GM23338 (cell line): ENCODE measurements at regions not wholly inside any gene's neighbourhood (a gene's known extent, or its start where the extent isn't known, plus 50 kb on each side); places are given as distances from the start of the nearest gene placed in this dataset.

Experiments used
- ATAC-seq: fragments of 200-7000 bp; cut with Tn5 transposase; 3 replicates; pipeline ENCODE4 v1.9.1; 2020
- DNase-seq: peaks from one replicate; pipeline ENCODE4 v3.0.0-alpha.2; 2015; ENCODE audit warnings: low spot score
- H2AFZ ChIP-seq: fragments of 200-600 bp; sonication (generic); 2 replicates; pipeline ENCODE4 v1.8.0; 2016; ENCODE audit warnings: antibody characterized with exemption, mild to moderate bottlenecking, moderate library complexity
- H3F3A ChIP-seq: fragments of 200-600 bp; sonication (generic); replicated peaks from 2 replicates; pipeline ENCODE4 v1.8.0; 2017; ENCODE audit warnings: antibody characterized with exemption, mixed run types, low read depth
- H3K27ac ChIP-seq: fragments of 200-600 bp; sonication (generic); 2 replicates; pipeline ENCODE4 v1.6.1; 2016; ENCODE audit warnings: low read depth
- H3K27me3 ChIP-seq: fragments of 200-600 bp; sonication (generic); 2 replicates; pipeline ENCODE4 v1.8.0; 2016; ENCODE audit warnings: mild to moderate bottlenecking, mixed run types, moderate library complexity; ENCODE audit not compliant: insufficient read depth
- H3K36me3 ChIP-seq: fragments of 200-600 bp; sonication (generic); 2 replicates; pipeline ENCODE4 v1.8.0; 2016; ENCODE audit warnings: mild to moderate bottlenecking; ENCODE audit not compliant: insufficient read depth
- H3K4me1 ChIP-seq: fragments of 200-600 bp; sonication (generic); 2 replicates; pipeline ENCODE4 v1.8.0; 2016; ENCODE audit warnings: mild to moderate bottlenecking, moderate library complexity; ENCODE audit not compliant: insufficient read depth
- H3K4me2 ChIP-seq: fragments of 200-600 bp; sonication (generic); 2 replicates; pipeline ENCODE4 v1.7.1; 2017; ENCODE audit warnings: mixed run types
- H3K4me3 ChIP-seq: fragments of 200-600 bp; sonication (generic); 2 replicates; pipeline ENCODE4 v1.6.1; 2016; ENCODE audit warnings: mixed run types
- H3K79me2 ChIP-seq: fragments of 200-600 bp; sonication (generic); replicated peaks from 2 replicates; pipeline ENCODE4 v1.8.0; 2017; ENCODE audit warnings: mild to moderate bottlenecking; ENCODE audit not compliant: insufficient read depth
- H3K9me2 ChIP-seq: fragments of 200-600 bp; sonication (generic); 2 replicates; pipeline ENCODE4 v1.8.0; 2017; ENCODE audit not compliant: insufficient read depth
- H4K20me1 ChIP-seq: fragments of 200-600 bp; sonication (generic); replicated peaks from 2 replicates; pipeline ENCODE4 v1.8.0; 2017; ENCODE audit warnings: mild to moderate bottlenecking; ENCODE audit not compliant: insufficient read depth
- H3K27ac Mint-ChIP-seq: 2 replicates; pipeline ENCODE4 v1.8.0; 2020; ENCODE audit warnings: inconsistent platforms, mild to moderate bottlenecking, moderate library complexity, mixed read lengths
- H3K27me3 Mint-ChIP-seq: 3 replicates; pipeline ENCODE4 v1.8.0; 2022; ENCODE audit warnings: low read depth, mild to moderate bottlenecking, moderate library complexity, mixed read lengths, inconsistent platforms; ENCODE audit not compliant: insufficient read depth, poor library complexity
- H3K36me3 Mint-ChIP-seq: 3 replicates; pipeline ENCODE4 v1.8.0; 2021; ENCODE audit warnings: low read depth, mild to moderate bottlenecking, inconsistent platforms, moderate library complexity, mixed read lengths
- H3K4me1 Mint-ChIP-seq: 3 replicates; pipeline ENCODE4 v1.8.0; 2020; ENCODE audit warnings: mild to moderate bottlenecking, inconsistent platforms, mixed read lengths
- H3K4me3 Mint-ChIP-seq: 3 replicates; pipeline ENCODE4 v1.8.0; 2021; ENCODE audit warnings: moderate library complexity, mild to moderate bottlenecking, inconsistent platforms, mixed read lengths
- H3K9me3 Mint-ChIP-seq: 3 replicates; pipeline ENCODE4 v1.8.0; 2020; ENCODE audit warnings: moderate library complexity, mild to moderate bottlenecking, inconsistent platforms, mixed read lengths
- CREB1 ChIP-seq: fragments of 250-450 bp; sonication (Bioruptor Pico); IDR thresholded peaks from 2 replicates; pipeline ENCODE4 v1.5.0; 2020; ENCODE audit warnings: low read depth, mild to moderate bottlenecking, moderate library complexity
- CTCF ChIP-seq, 2 experiments: fragments of 200-600 bp in 1 of 2; sonication (generic) in 1 of 2; conservative IDR thresholded peaks; 2 replicates each; pipeline versions ENCODE4 v1.5.1 to v1.6.1; 2016 to 2017; ENCODE audit warnings: antibody characterized with exemption in 2 of 2, low read depth in 2 of 2, mild to moderate bottlenecking in 2 of 2, moderate library complexity in 1 of 2
- ETS1 ChIP-seq: IDR thresholded peaks from 2 replicates; pipeline ENCODE4 v1.6.1; 2016; ENCODE audit warnings: antibody characterized with exemption
- EZH2 ChIP-seq: fragments of 200-600 bp; sonication (generic); IDR thresholded peaks from one replicate; pipeline ENCODE4 v1.8.0; 2017; ENCODE audit warnings: antibody characterized with exemption, mild to moderate bottlenecking, low read depth; ENCODE audit not compliant: unreplicated experiment
- EZH2phosphoT487 ChIP-seq: fragments of 200-600 bp; sonication (generic); IDR thresholded peaks from one replicate; pipeline ENCODE4 v1.8.1; 2018; ENCODE audit warnings: antibody characterized with exemption; ENCODE audit not compliant: unreplicated experiment
- JUNB ChIP-seq: IDR thresholded peaks from one replicate; pipeline ENCODE4 v1.6.1; 2016; ENCODE audit warnings: antibody characterized with exemption; ENCODE audit not compliant: unreplicated experiment
- NANOG ChIP-seq: IDR thresholded peaks from 2 replicates; pipeline ENCODE4 v1.6.1; 2016; ENCODE audit warnings: antibody characterized with exemption, borderline replicate concordance
- REST ChIP-seq: IDR thresholded peaks from one replicate; pipeline ENCODE4 v1.6.1; 2018; ENCODE audit warnings: antibody characterized with exemption; ENCODE audit not compliant: unreplicated experiment
- ZNF462 ChIP-seq: fragments of 250-450 bp; sonication (Bioruptor Pico); IDR thresholded peaks from 2 replicates; pipeline ENCODE4 v1.5.0; 2020; ENCODE audit warnings: mild to moderate bottlenecking, moderate library complexity

- no peak for TF ChIP-seq ZNF462
- no peak for TF ChIP-seq JUNB
- TF ChIP-seq NANOG = no peak
- no peak for TF ChIP-seq EZH2
- no peak for TF ChIP-seq CREB1 (CRISPR knock-in tag)
- TF ChIP-seq CTCF (conservative IDR thresholded peaks at IDR 0.05; ENCODE audit: low read depth in 2 of 2) = no peak
- no peak for TF ChIP-seq ETS1
These were observed 75.6 kb upstream of the ZSWIM6 start (continued) for GRCh38 chr5:61256474-61256873.

GRCh38 chr5:61257421-61257820 lies 74.6 kb upstream of the ZSWIM6 start:
- DNase-seq (no peak), ATAC-seq (no peak)
- Histone ChIP-seq H3K4me1 (no peaks in the 10 kb centered on the region), H4K20me1 (no peaks in the 10 kb centered on the region), H3K79me2 (no peaks in the 10 kb centered on the region), H3K4me3 (no peak overlapping the region), H3F3A (no peaks in the 10 kb centered on the region), H3K9me2 (no peaks in the 10 kb centered on the region), H3K4me2 (no peak overlapping the region), H3K27ac (no peak overlapping the region), H3K27me3 (no peaks in the 10 kb centered on the region), H2AFZ (no peak overlapping the region), H3K36me3 (no peaks in the 10 kb centered on the region)
- Mint-ChIP-seq H3K36me3 (no peaks in the 10 kb centered on the region), H3K4me1 (peaks cover 10% of the 10 kb centered on the region), H3K4me3 (no peak overlapping the region), H3K27me3 (peaks cover 2% of the 10 kb centered on the region), H3K27ac (no peak overlapping the region), H3K9me3 (no peaks in the 10 kb centered on the region)
- TF ChIP-seq EZH2phosphoT487 (no peak), REST (no peak)
